GM19351 (cell line): ENCODE measurements at regions not wholly inside any gene's neighbourhood (a gene's known extent, or its start where the extent isn't known, plus 50 kb on each side); places are given as distances from the start of the nearest gene placed in this dataset.

Experiments
- ATAC-seq: cut with Tn5 transposase; IDR thresholded peaks from one replicate; pipeline ENCODE4 v1.9.1; 2021; ENCODE audit warnings: mild to moderate bottlenecking, moderate library complexity; ENCODE audit not compliant: unreplicated experiment

DNA sequence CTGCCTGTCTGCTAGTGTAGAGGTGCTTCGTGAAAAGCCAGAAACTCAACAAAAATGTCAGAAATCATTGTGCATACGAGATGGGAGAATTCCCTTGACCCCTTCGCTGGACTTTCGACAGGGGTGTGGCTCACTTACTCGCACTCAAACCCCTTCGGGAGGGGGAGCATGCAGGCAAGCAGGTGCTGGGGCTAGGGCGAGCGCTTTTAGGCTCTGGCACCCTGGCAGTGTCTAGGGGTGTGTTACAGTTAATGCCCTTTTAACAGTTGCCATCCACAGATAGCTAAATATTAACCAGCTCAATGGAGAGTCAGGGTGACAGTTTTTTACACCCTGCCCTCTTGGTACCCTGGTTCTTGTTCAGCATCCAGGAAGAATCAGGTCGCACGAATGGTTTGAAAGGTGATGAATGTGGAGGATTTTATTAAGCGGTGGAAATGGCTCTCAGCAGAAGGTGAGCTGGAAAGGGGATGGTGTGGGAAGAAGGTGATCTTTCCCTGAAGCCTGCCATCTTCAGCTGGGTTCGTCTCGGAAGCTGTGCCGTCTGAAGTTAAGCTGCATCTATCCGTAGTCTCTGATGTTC, 59.6 kb upstream of the SHANK2 start:
- no peak for ATAC-seq

DNA sequence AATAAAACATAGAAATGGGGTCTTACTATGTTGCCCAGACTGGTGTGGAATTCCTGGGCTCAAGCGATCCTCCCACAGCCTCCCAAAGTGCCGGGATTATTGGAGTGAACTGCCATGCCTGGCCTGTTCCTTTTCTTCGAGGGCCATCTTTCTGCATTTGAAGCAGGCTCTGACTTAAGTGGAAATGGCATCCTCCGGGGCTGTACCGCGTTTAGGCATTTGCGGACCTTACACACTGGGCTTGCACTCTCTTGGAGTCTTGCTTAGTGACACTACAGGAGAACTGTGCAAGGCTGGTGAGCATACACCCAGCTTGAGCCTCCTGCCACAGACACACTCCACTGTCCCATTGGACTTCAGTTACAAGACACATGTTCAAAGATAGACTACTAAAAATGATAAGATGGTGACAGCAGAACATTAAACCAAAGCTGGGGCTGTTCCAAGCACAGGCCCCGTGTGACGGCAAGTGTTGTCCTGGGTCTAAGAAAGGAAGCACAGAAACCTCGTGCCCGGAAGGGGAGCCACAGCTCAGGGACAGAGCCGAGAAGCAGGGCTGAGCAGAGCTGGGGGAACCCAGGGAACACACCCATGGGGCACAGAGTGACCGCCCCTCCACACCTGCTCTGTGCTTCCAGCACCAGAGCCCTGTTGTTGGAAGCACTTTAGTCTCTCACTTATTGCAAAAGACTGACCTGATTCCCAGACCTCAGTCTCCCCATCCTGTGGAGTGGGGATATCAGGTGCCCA, 59.0 kb upstream of the SHANK2 start:
- no peak for ATAC-seq

DNA sequence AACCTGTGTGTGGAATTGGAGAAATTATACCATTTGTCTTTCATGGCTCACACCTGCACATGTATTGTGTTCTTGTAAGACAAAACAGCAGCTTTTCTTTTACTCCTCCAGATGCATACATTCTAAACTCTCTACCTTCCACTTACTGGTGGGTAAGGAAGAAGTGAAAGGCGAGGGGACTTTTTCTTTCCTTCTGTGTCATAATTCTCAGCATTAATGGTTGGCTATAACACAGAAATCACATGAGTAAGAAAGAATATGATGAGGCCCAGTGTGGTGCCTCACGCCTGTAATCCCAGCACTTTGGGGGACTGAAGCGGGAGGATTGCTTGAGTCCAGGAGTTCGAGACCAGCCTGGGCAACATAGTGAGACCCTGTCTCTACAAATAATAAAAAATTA, 57.8 kb upstream of the SHANK2 start:
- no peak for ATAC-seq

DNA sequence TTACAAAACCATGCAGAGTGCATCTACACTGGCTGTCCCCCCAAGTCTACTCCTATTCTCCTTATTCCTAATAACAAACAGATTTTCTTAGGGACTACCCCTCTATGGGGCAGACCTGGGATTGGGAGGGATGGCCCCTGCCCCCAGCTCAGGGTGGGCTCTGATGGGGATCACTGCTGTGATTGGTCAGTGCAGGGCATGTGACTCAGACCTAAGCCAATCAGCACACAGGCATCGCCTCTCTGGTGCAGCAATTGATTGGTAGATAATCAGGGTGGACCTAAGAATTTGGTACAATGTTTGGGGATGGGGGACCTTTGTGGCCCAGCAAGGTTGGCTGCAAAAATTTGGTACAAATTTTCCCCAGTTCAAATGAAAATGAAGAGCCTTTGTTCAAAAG, 57.2 kb upstream of the SHANK2 start:
- ATAC-seq: no peak

DNA sequence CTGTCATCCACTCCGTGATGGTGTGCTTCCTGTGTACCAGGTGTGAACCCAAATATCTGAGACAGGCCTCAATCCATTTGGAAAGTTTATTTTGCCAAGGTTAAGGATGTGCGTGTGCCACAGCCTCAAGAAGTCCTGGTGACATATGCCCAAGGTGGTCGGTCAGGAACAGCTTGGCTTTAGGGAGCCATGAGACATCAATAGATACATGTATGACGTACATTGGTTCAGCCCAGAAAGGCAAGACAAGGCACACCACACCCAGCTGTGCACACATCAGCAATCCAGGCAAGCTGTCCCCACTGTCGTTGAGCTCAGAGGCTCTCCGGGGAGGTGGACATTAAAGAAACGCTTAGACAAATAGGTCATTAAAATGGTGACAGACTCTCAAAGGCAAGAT, 56.8 kb upstream of the SHANK2 start:
- ATAC-seq: no peak

DNA sequence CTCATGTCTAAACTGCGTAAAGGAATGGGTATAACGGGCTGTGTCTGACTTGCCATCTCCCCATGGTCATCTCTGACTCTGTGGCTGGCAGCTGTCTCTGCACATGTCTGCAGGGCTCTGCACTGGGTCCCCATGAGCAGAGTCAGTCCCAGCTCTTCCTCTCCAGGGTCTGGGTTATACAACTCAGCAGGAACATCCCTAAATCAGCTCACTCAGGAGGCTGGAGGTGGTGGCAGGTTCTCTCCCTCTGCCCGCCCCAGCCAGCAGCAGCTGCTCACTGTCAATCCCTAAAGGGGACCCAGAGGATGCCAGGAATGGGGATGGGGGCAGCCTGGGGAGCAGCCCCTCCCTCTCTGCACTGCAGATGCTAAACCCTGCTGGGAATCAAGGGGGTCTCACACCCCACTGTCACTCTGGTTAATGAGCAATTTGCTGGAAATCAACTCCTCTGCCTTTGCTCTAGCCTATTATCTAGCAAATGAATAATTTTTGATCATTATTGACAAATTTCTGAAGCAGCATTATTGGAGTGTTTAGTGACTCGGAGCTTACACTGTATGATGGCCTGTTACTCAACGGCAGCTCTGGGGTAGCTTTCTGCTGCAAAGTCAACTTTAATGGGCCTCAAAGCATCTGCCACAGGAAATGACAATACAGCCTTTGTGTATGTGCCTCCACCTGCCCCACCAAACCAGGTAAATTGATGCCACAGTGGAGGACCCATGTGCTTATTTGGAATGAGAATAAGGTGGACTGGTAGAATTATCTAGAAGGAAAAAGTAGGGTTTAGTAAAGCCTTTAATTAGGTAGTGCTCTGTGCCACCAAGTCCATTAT, 55.7 kb upstream of the SHANK2 start:
- ATAC-seq: no peak

DNA sequence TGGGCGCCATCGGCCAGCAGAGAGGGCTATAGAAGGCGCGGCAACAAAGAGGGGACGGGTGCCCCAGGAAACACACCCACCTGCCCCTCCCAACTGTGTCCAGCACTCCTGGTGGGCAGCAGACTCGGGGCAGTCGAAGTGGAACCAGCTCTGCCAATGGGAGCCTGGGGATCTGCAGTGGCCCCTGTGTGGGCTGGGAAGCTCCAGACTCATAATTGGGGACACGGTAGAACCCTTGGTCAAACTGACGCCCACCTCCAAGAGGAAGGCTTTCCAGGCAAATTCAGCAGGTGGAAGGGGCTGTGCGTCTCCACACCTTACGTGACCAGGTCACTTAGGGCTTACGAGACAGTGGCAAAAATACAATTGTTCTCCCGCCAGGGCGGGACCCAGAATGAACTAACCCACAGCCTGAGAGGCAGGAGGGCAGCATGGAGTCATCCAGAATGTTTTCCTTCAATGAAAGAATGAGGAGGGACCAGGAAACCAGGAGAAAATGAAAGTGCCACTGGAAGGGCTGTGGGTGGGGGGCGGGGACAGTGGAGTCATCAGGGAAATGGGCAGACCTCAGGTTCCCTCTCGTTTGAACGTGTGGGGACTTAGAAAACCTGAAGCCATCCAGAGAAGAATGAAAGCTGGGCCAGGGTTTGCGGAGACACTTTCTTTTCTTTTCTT, 53.2 kb upstream of the SHANK2 start:
- no peak for ATAC-seq

DNA sequence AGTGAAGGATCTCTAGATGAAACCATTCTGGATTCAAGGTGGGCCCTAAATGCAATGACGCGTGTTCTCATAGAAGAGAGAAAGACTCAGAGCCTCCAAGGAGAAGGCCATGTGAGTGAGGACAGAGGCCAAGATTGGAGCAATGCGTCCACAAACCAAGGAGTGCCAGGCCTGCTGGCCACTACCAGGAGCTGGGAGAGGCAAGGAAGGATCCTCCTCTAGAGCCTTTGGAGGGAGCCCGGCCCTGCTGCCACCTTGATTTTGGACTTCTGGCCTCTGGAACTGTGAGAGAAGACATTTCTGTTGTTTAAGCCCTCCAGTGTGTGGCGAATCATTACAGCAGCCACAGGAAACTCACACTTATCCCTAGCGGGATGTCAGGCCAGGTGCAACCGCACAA, 52.7 kb upstream of the SHANK2 start:
- no peak for ATAC-seq

DNA sequence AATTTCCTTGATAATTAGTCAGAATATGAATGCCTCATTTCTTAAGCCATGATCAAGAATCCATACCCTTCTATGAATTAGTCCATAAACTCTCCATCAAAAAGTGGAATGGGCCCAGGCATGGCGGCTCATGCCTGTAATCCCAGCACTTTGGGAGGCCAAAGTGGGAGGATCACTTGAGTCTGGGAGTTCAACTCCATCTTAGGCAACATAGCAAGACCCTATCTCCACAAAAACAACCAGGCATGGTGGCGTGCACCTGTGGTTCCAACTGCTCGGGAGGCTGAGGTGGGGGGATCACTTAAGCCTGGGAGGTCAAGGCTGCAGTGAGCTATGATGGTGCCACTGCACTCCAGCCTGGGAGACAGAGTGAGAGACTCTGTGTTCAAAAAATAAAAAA, 52.1 kb upstream of the SHANK2 start:
- ATAC-seq: no peak

DNA sequence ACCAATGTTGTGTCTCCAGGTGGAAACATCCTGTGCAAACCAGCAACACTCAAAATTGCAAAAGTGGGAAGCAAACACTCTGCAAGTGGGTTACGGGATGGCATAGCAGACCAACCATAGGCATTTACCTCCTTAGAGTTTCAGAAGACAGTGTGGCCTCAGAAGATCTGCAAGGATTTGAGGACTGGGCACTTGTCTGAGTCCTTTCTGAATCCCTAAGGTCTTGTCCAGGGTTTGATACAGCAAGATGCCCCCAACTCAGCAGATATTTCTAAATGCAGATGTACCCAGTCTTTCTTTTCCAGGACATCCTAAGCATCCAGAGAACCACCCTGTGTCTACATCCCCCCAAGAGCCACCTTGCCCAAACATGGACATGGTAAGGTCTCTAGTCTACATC, 51.7 kb upstream of the SHANK2 start:
- no peak for ATAC-seq

DNA sequence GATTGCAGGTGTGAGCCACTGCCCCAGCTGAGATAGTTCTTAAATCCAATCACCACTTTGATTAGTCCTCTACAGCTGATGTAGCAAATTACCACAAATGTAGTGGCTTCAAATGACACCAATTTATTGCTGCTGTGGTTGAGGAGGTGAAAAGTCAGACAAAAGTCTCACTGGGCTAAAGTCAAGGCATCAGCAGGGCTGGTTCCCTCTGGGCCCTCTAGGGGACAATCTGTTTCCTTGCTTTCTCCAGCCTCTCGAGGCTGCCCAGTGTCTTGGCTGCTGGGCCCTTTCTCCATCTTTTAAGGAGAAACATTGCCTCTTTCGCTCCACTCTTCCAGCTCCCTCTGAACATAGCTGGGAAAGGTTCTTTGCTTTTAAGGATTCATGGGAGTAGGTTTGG, 50.5 kb upstream of the SHANK2 start:
- ATAC-seq: no peak

DNA sequence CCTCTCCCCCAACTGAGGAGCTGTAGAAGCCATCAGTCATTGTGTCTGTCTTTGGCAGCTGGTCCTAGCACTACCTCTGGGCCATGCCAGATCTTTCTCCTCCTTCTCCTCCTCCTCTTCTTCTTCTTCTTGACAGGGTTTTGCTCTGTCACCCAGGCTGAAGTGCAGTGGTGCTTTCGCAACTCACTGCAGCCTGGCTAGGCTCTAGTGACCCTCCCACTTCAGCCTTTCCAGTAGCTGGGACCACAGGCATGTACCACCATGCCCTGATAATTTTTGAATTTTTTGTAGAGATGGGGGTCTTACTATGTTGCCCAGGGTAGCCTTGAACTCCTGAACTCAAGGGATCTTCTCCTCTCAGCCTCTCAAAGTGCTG, 50.1 kb upstream of the SHANK2 start:
- no peak for ATAC-seq
